SJSA1 (cell line): ENCODE measurements at regions not wholly inside any gene's neighbourhood (a gene's known extent, or its start where the extent isn't known, plus 50 kb on each side); places are given as distances from the start of the nearest gene placed in this dataset.

ENCODE experiments used
- DNase-seq, 2 experiments: peaks; one replicate each; pipeline ENCODE4 v3.0.0-alpha.2; 2015 to 2020; ENCODE audit warnings: low spot score in 2 of 2, low read depth in 1 of 2
- H3K27ac ChIP-seq: fragments of 250-450 bp; sonication (Bioruptor Pico); 2 replicates; pipeline ENCODE4 v1.5.1; 2020; ENCODE audit warnings: mild to moderate bottlenecking, moderate library complexity
- H3K27me3 ChIP-seq: fragments of 250-450 bp; sonication (Bioruptor Pico); replicated peaks from 2 replicates; pipeline ENCODE4 v1.5.1; 2020; ENCODE audit warnings: mild to moderate bottlenecking, moderate library complexity
- H3K36me3 ChIP-seq: fragments of 250-450 bp; sonication (Bioruptor Pico); 2 replicates; pipeline ENCODE4 v1.5.1; 2020; ENCODE audit warnings: mild to moderate bottlenecking
- H3K4me1 ChIP-seq: fragments of 250-450 bp; sonication (Bioruptor Pico); replicated peaks from 2 replicates; pipeline ENCODE4 v1.6.1; 2021; ENCODE audit warnings: mild to moderate bottlenecking
- H3K4me3 ChIP-seq: fragments of 250-450 bp; sonication (Bioruptor Pico); 2 replicates; pipeline ENCODE4 v1.5.1; 2020; ENCODE audit warnings: mild to moderate bottlenecking
- H3K9me3 ChIP-seq: fragments of 250-450 bp; sonication (Bioruptor Pico); replicated peaks from 2 replicates; pipeline ENCODE4 v1.5.1; 2020; ENCODE audit warnings: mild to moderate bottlenecking

DNA sequence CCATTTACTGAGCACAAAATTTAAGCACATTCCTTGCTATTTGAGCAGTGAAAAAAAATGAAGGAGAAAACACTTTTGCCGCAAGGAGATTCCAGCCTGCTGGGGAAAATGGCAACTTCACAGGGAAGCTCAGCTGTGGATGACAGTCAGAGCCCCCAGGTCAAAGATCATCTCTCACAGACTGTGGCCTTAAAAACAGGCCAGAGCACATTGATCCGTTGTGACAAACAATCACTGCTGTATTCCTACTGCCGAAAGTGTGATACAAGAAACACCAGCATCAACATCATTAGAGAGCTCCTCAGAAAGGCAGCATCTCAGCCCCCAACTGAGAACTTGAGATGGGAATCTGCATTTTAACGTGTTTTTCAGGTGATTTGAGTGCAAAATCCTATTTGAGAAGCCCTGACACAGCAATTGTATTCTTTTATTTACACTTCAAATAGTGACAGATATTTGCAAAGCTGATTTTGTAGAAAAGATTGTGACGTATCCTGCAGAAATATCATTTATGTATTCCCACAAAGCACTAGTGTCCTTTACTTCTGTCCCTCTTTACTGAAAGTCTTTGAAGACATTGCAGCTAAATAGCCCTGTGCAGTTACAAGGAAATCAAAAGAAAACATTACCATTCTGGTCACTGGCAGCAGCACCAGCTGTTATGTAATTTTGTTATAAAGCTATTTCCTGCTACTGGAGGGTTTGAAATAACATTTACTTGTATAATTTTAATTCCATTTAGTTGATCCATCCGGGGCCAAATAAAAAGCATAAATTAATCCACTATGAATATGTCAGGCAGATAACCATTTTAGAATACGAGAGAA, 652.0 kb downstream of the LIG4 start:
- H3K27ac ChIP-seq: no peak overlapping the region
- H3K36me3 ChIP-seq: no peaks in the 10 kb centered on the region
- no peak overlapping the region for H3K4me3 ChIP-seq
- H3K4me1 ChIP-seq: no peaks in the 10 kb centered on the region
- peaks cover 3% of the 10 kb centered on the region; the same call in 1 of the 2 replicates for H3K27me3 ChIP-seq
- no peaks in the 10 kb centered on the region for H3K9me3 ChIP-seq
- no peak for DNase-seq

DNA sequence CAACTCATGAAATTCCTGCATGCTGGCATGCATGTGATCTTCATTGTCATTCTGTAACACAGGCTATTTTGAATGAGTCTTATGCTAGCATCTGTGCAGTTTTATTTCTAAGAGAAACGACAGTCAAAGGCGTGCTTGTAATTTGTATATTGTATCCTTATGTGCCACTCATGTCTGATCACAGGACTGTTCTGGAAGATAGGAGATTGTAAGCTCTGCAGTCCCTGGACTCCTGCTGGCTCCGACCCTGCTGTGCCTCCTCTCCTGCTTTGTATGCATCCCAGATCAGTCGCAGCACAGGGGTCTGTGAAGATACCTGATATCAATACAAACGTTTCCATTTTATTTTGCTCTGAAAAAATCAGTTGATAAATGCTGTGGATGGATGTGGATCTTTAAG, 653.1 kb downstream of the LIG4 start:
- H3K4me1 ChIP-seq: no peaks in the 10 kb centered on the region
- H3K27me3 ChIP-seq: peaks cover 3% of the 10 kb centered on the region; the same call in 1 of the 2 replicates
- no peaks in the 10 kb centered on the region for H3K9me3 ChIP-seq
- no peak overlapping the region for H3K4me3 ChIP-seq
- H3K27ac ChIP-seq: no peak overlapping the region
- H3K36me3 ChIP-seq: no peaks in the 10 kb centered on the region
- DNase-seq: no peak

DNA sequence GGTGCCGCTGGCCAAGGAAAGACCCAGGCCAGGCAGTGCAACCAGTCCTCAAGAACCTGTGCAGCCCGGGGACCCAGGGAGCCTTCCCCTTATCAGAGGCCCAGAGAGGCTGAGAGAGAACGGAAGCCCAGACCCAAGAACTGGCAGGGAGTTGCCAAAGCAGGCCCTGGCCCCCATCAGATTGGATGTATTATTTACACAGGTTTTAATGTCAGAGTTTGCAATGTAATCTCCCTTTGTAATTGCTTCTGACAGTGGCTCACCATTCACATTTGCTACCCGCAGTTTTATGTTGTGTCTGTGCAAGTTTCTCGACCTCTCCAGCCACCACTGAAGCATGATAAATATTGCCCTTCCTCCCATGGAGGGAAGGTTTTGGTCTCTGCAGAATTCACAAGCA, 660.9 kb downstream of the LIG4 start:
- no peak overlapping the region for H3K27ac ChIP-seq
- no peaks in the 10 kb centered on the region for H3K27me3 ChIP-seq
- no peak overlapping the region for H3K4me3 ChIP-seq
- H3K36me3 ChIP-seq: no peaks in the 10 kb centered on the region
- no peak for DNase-seq
- no peaks in the 10 kb centered on the region for H3K9me3 ChIP-seq
- no peaks in the 10 kb centered on the region for H3K4me1 ChIP-seq

DNA sequence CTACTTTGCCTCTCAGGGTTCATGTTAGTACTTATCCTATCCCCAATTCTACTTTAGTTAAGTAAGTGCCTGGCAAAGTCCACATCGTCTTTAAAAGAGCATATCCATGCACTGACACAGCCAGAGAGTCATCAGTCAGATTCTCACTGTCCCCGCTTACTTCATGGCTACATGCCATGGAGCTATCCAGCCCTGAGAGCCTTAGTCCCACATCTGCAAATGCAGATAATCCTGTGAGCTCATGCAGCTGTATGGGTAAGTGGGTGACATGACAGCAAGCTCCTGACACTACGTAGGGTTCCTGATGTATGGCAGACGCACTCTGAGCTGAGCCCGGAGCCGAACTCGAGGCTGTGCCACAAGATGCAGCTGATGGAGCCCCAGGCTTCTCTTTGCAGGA, 661.5 kb downstream of the LIG4 start:
- no peak for DNase-seq
- H3K36me3 ChIP-seq: no peaks in the 10 kb centered on the region
- H3K27ac ChIP-seq: no peak overlapping the region
- H3K9me3 ChIP-seq: no peaks in the 10 kb centered on the region
- H3K4me3 ChIP-seq: no peak overlapping the region
- H3K4me1 ChIP-seq: no peaks in the 10 kb centered on the region
- H3K27me3 ChIP-seq: no peaks in the 10 kb centered on the region

DNA sequence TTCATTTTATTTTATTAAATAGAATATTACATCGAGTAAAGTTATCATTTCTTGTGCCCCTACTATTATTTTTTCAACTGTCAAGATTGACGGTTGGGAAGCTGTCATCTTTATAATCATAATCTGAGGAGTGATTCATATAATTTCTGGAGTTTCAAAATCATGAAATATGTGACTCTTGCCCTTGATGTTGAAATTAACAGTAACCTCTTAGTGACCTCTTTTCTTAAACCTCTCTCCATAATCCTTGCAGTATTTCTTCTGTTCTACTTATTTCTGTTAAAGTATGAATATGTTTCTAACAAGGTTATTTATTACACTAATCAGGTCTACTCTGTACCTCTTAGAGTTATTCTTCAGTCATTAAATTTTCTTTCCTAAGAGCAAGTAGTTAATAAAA, 663.8 kb downstream of the LIG4 start:
- Histone ChIP-seq H3K4me3 (no peak overlapping the region), H3K36me3 (no peaks in the 10 kb centered on the region), H3K9me3 (no peaks in the 10 kb centered on the region), H3K27me3 (no peaks in the 10 kb centered on the region), H3K4me1 (no peaks in the 10 kb centered on the region), H3K27ac (no peak overlapping the region)
- no peak for DNase-seq

DNA sequence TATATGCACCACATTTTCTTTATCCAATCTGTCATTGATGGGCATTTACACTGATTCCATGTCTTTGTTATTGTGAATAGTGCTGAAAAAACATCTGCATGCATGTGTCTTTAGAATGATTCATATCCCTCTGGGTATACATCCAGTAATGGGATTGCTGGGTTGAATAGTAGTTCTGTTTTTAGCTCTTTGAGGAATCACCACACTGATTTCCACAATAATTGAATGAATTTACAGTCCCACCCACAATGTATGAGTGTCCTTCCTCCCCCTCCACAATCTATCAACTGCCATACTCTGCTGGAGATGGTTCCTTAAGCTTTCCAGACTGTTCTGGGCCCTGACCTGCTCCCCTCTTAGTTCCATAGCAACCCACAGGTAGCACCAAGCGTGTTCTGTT, 667.0 kb downstream of the LIG4 start:
- no peak overlapping the region for H3K4me3 ChIP-seq
- no peaks in the 10 kb centered on the region for H3K36me3 ChIP-seq
- DNase-seq: no peak
- H3K4me1 ChIP-seq: no peaks in the 10 kb centered on the region
- no peaks in the 10 kb centered on the region for H3K27me3 ChIP-seq
- H3K27ac ChIP-seq: no peak overlapping the region
- H3K9me3 ChIP-seq: no peaks in the 10 kb centered on the region

DNA sequence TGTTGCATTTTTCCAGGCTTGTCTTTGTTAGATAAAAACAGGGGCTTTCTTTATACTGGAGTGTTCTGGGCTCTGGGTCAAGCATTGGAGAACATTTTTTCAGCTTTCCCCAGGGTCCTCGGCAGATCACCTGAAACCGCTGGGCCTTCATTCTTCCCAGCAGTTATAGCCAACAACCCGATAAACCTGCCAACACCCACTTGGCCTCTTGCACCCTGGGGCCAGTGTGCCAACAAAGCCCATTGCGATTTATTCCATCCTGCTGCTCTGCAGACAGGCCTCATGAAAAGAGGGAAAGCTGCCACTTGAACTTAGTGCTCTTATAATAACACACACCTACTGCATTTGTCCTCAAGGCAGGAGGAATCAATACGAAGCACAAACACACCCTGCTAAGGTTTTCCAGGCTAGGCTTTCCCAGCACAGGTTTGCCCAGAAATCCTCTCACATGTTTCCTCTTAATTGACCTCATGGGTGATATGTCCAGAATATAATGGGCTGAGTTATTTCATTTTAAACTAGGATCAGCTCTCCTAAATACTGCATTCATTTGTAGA, 669.3 kb downstream of the LIG4 start:
- H3K4me1 ChIP-seq: no peaks in the 10 kb centered on the region
- no peaks in the 10 kb centered on the region for H3K27me3 ChIP-seq
- H3K4me3 ChIP-seq: no peak overlapping the region
- H3K36me3 ChIP-seq: no peaks in the 10 kb centered on the region
- H3K27ac ChIP-seq: no peak overlapping the region
- no peak for DNase-seq
- H3K9me3 ChIP-seq: no peaks in the 10 kb centered on the region

DNA sequence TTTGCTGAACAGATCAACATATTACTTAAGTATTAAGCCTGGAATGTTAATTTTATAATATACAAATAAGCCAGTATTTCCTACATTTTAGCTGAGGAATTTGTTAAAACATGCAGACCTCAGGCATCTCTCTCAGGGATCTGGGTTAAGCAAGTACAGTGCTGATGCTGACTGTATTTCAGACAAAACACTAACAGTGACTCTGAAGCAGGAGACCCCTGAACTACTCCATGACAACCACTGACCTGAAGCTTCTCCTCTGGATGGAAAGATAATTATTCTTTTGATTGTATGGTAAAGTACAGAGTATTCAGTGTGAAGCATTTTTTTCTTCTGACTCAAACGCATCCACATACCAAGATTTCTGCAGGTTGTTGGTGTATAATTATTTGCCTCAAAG, 680.8 kb downstream of the LIG4 start:
- H3K27me3 ChIP-seq: no peaks in the 10 kb centered on the region
- H3K36me3 ChIP-seq: no peaks in the 10 kb centered on the region
- no peak for DNase-seq
- no peaks in the 10 kb centered on the region for H3K4me1 ChIP-seq
- H3K9me3 ChIP-seq: no peaks in the 10 kb centered on the region
- H3K27ac ChIP-seq: no peak overlapping the region
- H3K4me3 ChIP-seq: no peak overlapping the region

DNA sequence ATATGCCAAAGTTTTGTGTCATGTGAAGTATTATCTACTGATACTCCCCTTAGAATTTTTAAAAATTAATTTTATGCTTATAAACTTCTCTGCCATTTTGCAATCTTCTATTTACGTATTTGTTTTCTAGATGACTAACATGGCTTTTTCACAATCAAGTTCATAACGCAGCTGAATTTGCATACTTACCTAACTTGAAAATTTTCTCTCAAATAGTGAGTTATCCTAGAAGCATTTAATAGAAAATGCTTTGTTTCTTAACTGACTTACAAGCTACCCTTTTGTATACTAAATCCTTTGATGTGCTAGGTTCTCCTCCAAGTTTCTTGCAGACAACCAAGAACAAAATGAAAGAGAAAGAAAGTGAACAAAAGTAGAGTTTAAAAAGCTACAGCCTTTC, 683.5 kb downstream of the LIG4 start:
- H3K4me1 ChIP-seq: no peaks in the 10 kb centered on the region
- no peaks in the 10 kb centered on the region for H3K36me3 ChIP-seq
- DNase-seq: no peak
- H3K27ac ChIP-seq: no peak overlapping the region
- no peak overlapping the region for H3K4me3 ChIP-seq
- no peaks in the 10 kb centered on the region for H3K27me3 ChIP-seq
- no peaks in the 10 kb centered on the region for H3K9me3 ChIP-seq

DNA sequence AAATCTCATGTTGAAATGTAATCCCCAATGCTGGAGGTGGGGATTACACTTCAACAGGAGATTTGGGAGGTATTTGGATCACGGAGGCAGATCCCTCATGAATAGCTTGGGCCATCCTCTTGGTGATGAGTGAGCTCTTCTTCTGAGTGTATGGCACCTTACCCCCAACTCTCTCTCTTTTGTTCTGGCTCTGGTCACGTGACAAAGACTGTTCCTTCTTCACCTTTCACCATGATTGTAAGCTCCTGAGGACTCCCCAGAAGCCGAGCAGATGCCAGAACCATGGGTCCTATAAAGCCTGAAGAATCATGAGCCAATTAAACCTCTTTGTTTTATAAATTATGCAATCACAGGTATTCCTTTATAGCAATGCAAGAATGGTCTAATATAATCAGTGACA, 684.2 kb downstream of the LIG4 start:
- no peaks in the 10 kb centered on the region for H3K4me1 ChIP-seq
- no peaks in the 10 kb centered on the region for H3K9me3 ChIP-seq
- H3K27me3 ChIP-seq: no peaks in the 10 kb centered on the region
- no peaks in the 10 kb centered on the region for H3K36me3 ChIP-seq
- DNase-seq: no peak
- no peak overlapping the region for H3K4me3 ChIP-seq
- no peak overlapping the region for H3K27ac ChIP-seq

DNA sequence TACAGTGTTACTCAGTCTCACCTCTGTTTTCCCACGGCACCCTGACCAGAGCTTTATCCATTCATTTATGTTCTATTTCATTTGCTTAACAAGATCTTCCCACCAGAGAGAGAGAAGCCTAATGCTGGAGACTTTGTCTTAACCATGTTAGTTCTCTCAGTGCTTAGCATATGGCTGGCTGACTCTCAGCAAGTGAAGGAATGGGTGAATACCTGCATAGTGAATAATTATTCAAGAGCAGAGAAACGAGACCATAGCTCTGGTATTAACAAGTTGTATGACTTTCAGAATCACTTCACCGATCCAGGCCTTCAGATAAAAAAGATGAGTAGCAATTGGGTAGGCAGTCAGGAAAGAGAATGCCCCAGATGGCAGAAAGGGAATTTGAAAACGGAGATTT, 686.3 kb downstream of the LIG4 start:
- no peak for DNase-seq
- Histone ChIP-seq H3K4me1 (no peaks in the 10 kb centered on the region), H3K36me3 (no peaks in the 10 kb centered on the region)

DNA sequence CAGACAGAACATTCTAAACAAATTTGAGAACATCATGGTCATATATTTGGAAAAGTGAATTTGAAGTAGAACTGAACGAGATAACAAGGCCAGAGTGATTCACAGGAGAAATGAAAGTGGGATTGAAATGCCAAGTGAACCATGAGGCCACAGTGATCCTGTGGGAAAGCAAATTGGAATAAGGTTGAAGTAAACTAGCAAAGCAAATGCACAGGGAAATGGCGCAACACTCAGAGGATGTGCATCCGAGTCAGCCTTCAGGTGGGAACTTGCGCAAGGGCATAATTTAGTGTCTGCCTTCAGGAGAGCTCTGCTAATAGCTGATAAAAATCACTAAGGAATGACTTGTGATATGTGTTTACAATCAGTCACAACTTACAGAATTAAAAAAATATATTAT, 696.6 kb downstream of the LIG4 start:
- H3K27ac ChIP-seq: no peak overlapping the region
- no peaks in the 10 kb centered on the region for H3K27me3 ChIP-seq
- H3K4me1 ChIP-seq: peaks cover 19% of the 10 kb centered on the region
- H3K9me3 ChIP-seq: no peaks in the 10 kb centered on the region
- no peaks in the 10 kb centered on the region for H3K36me3 ChIP-seq
- DNase-seq: no peak
- no peak overlapping the region for H3K4me3 ChIP-seq

More for the DNA sequence above, 686.3 kb downstream of the LIG4 start:
- no peak overlapping the region for H3K27ac ChIP-seq
- no peaks in the 10 kb centered on the region for H3K9me3 ChIP-seq
- H3K27me3 ChIP-seq: no peaks in the 10 kb centered on the region; the same call in 1 of the 2 replicates
- no peak overlapping the region for H3K4me3 ChIP-seq

DNA sequence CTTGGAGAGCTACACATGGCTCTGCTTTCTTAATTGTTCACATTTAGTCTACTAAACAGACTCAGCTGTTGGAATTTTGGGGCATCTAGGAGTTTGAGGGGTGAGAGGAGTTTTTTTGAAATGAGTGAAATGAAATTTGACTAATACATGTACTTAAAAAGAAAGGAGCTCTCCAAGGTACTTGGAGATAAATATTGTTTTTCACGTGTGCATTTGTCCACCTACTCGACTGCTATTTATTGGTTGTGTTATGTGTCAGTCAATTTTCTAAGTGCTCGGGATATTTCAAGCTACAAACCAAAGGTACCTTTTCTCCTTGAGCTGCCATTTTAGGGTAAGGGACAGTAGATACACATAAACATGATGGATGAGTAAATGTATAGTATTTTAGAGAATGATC, 697.0 kb downstream of the LIG4 start:
- DNase-seq: no peak
- Histone ChIP-seq H3K36me3 (no peaks in the 10 kb centered on the region), H3K9me3 (no peaks in the 10 kb centered on the region), H3K27me3 (no peaks in the 10 kb centered on the region), H3K27ac (no peak overlapping the region), H3K4me1 (peaks cover 19% of the 10 kb centered on the region), H3K4me3 (no peak overlapping the region)

DNA sequence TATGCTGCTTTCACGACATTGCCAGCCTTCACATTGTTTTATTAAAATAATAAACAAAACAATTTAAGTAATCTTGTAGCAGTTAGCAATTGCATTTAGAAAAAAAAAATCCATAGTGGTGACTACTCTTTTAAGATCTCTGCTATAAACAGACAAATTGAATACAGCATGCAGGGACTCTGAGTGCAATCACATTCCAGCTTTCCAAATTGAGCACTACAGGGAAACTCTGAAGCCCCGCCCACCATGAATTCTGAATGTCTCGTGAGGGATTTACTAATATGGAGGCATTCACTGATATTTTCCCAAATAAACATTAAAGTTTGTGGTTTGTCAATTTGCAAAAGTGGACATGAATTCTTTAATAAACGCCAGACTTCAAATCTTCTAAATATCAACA, 698.8 kb downstream of the LIG4 start:
- Histone ChIP-seq H3K27ac (0 out of 2 replicates have a peak overlapping the region, but pooled peaks have one; percentile 4), H3K9me3 (no peaks in the 10 kb centered on the region), H3K4me1 (peaks cover 19% of the 10 kb centered on the region), H3K36me3 (no peaks in the 10 kb centered on the region), H3K4me3 (no peak overlapping the region), H3K27me3 (no peaks in the 10 kb centered on the region)
- peak in 1 of 2 experiments; percentile 60 for DNase-seq
